DMS 273 treated with DMSO at 0.1 percent for 48 hours (cell line): ENCODE measurements at regions not wholly inside any gene's neighbourhood (a gene's known extent, or its start where the extent isn't known, plus 50 kb on each side); places are given as distances from the start of the nearest gene placed in this dataset.

Source experiments
- DNase-seq: peaks from one replicate; lab custom pipeline; 2025; lab: John Stamatoyannopoulos, UW

GRCh38 chr2:103276869-103277268 is 515.0 kb downstream of the TMEM182 start:
- DNase-seq = no peak

GRCh38 chr2:103284750-103285149 is 522.9 kb downstream of the TMEM182 start:
- DNase-seq = no peak

- DNase-seq = no peak
Observed at GRCh38 chr2:103285354-103285753, 523.5 kb downstream of the TMEM182 start.

- no peak for DNase-seq
Observed at GRCh38 chr2:103287746-103288145, 525.9 kb downstream of the TMEM182 start.

GRCh38 chr2:103288696-103289095 is 526.9 kb downstream of the TMEM182 start:
- DNase-seq = no peak

GRCh38 chr2:103289105-103289725 is 527.4 kb downstream of the TMEM182 start:
- peak; percentile 55 for DNase-seq

GRCh38 chr2:103292573-103292972 is 530.7 kb downstream of the TMEM182 start:
- DNase-seq = no peak

GRCh38 chr2:103293067-103293741 is 531.4 kb downstream of the TMEM182 start:
- DNase-seq = no peak

GRCh38 chr2:103293742-103294077 is 531.9 kb downstream of the TMEM182 start:
- DNase-seq = no peak

- DNase-seq = no peak
Observed at GRCh38 chr2:103294420-103294819, 532.6 kb downstream of the TMEM182 start.

GRCh38 chr2:103295591-103295990 is 533.8 kb downstream of the TMEM182 start:
- no peak for DNase-seq

GRCh38 chr2:103324671-103325070 is 562.8 kb downstream of the TMEM182 start:
- no peak for DNase-seq

GRCh38 chr2:103327386-103327785 is 565.6 kb downstream of the TMEM182 start:
- no peak for DNase-seq

GRCh38 chr2:103327966-103328365 is 566.1 kb downstream of the TMEM182 start:
- DNase-seq = no peak

GRCh38 chr2:103335403-103335802 is 573.6 kb downstream of the TMEM182 start:
- DNase-seq = no peak

GRCh38 chr2:103338819-103339218 is 577.0 kb downstream of the TMEM182 start:
- no peak for DNase-seq

GRCh38 chr2:103346780-103347179 is 584.9 kb downstream of the TMEM182 start:
- DNase-seq = no peak

- no peak for DNase-seq
Observed at GRCh38 chr2:103353774-103354173, 591.9 kb downstream of the TMEM182 start.

- no peak for DNase-seq
Observed at GRCh38 chr2:103355287-103355686, 593.5 kb downstream of the TMEM182 start.

- no peak for DNase-seq
Observed at GRCh38 chr2:103361712-103362111, 599.9 kb downstream of the TMEM182 start.

GRCh38 chr2:103363639-103364038 is 601.8 kb downstream of the TMEM182 start:
- no peak for DNase-seq

GRCh38 chr2:103364177-103364576 is 602.3 kb downstream of the TMEM182 start:
- peak; percentile 94 for DNase-seq

GRCh38 chr2:103365071-103365470 is 603.2 kb downstream of the TMEM182 start:
- DNase-seq = no peak

GRCh38 chr2:103367877-103368276 is 606.0 kb downstream of the TMEM182 start:
- no peak for DNase-seq
